ENCODE measurements at regions not wholly inside any gene's neighbourhood (a gene's known extent, or its start where the extent isn't known, plus 50 kb on each side); places are given as distances from the start of the nearest gene placed in this dataset.
A peak's percentile ranks its signal among the peaks of the same experiment; 100 is the strongest.
"Not testable (repeated sequence)": the region's sequence is repeated elsewhere in the genome, so short reads cannot be mapped to it uniquely, and the experiment has no call there.

DNA sequence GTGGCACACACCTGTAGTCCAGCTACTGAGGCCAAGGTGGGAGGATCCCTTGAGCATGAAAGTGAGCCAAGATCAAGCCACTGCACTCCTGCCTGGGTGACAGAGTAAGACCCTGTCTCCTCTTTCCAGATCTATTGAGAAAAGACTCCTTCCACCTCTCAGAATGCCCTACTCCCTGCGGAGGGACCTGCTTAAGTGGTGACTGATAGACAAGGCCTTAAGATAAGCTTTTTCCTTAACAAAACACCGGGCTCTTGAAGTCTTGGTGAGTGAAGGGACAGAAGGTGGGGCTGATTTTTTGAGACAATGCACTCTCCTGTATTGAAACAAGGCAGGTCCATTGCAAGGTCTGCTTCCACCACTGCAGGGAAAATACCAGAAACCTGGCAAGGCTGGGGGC, 338.4 kb upstream of the FRG2C start:
- DNase-seq: no peak

DNA sequence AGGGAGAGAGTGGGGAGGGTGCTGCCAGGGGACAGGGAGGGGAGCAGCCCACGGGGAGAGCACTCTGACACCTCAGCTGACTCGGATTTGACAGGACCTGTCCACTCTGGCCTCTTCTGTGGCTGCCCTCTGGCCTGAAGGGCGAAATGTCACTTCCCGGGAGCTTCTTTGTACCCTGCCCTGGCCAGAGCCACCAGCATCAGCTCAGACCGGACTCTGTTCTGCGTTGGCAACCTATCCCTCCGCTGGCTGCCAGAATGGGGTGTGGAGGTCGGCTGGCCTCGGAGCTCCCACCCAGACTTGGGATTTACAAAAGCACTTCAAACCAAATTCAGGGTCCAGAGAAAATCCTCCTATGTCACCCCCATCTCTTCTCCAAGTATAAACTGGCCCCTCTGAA, 336.7 kb upstream of the FRG2C start:
- no peak for DNase-seq

DNA sequence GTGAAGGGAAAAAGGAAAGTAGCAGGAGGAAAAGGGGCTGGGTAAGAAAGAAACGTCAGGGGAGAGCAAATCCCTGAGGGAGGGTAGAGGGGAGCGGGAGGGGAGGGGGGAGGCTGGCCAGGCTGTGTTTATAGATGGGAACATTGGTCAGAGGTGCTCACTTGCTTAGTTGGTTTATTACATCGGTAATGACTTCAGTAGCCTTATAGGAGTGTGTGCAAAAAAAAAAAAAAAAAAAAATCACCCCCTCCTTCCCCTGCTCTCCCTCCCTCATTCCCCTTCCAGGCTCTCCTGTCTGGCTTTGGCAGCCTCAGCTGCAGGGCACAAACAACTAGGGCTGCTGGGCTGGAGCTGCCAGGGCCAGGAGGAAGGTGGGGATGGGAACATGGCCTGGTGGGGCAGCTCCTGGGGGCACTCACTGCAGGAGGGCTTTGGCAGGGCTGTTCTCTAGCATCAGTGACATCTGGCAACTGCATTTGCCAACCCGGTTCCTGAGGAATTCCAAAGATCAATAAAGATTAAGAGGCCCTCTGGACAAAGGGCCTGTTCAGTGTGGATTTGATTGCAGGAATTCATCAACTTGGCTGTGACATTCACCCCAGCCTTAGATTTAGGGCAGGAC, 334.5 kb upstream of the FRG2C start:
- DNase-seq: peak in 1 of 2 experiments; percentile 6

DNA sequence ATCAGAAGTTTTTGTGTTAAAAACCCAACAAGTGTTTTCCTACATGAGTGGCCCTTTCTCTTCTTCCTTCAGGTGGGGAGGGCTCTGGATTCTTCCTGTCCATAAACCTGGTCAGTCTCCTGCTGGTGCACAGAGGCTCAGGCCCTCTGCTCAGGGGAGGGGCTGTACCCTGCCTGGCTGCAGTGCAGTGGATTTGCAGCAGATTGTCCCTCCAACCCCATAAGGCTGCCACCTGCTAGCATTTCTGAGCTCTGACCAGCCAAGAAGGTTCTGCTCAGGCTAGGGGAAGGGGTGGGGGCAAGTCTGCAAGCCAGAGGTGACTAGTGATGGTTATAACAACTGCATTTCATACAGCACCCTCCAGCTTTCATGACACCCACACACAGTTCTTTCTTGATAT, 333.7 kb upstream of the FRG2C start:
- peak in 1 of 2 experiments; percentile 2 for DNase-seq

DNA sequence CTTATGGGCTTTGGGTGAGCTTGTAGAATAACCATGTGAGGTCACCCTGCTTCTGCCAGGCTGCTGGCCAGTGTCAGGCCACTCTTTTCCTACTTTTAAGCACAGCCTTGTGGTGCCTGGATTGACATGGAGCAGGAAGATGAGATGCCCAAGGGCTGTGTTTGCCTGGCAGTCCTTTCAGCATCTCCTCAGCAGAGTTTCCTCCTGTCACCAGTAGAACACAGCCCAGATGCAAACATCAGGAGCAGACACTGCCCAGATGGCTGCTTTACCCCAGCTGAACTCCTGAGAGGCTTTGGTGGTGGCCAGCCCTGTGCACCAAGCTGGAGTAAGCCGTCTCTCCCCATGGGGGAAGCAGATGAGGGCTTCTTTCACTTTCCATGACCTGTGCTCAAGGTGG, 332.0 kb upstream of the FRG2C start:
- not testable (repeated sequence) for DNase-seq

DNA sequence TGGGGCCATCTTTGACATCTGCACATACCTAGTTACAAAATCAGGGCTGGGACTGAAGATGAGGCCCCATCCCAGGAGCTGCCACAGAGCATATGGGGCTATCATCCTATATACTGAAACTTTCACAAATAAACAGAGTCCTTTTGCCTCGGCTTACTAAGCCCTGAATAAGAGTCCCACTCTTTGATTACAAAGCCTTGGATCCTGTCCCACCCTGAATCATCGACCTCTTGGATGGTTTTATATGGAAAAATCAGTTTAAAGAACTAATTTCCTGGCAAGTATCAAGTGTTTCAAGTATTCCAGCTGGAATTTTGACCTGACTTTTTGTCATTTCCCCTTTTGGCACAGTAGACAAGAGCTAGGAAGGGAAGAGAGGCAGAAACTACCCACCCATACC, 331.3 kb upstream of the FRG2C start:
- DNase-seq: no peak

DNA sequence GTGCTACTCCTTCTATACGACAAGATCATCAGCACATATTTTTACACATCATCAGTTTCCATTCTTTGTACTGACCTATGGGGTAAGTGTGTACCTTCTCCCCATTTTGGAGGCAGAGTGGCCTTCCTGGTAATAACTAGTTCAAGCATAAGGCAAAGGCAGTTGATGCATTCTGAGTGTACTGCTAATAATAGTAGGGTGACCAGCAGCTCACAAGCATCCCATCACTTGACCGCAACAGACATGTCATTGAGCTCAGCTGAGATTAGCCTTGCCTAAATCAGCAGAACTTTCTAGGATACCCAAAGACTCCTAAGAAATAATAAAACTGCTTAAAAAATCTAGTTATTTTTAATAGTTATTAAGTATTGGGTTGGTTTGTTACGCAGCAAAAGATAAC, 329.8 kb upstream of the FRG2C start:
- DNase-seq: no peak

DNA sequence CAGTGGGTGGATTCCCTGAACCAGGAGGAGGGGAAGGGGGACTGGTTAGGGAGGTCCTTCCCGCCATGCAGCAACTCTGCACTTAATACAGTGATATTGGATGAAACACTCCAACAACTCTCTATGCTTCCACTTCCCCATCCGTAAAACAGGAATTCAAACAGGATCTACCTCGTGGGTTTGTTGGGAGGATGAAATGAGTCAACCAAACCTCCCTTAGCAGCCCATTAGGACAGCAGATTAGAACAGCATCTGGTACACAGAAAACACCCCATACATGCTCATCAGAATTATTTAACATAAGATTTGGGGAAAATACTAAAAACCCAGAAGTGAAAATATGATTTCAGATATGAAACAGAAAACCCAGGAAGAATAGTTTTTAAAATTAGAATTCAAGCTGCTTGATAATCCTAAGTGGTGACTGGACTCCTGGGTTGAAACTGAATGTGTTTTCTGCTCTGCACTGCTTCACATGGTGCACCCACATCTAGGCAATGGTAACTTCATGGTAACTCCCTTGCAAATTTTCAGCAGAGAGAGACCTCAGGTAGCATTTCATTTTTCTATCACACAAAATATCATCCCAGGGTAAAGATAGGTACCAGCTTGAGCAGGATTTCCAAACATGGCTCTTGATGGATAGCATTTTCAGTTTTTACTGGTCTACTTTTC, 326.8 kb upstream of the FRG2C start:
- DNase-seq: no peak

DNA sequence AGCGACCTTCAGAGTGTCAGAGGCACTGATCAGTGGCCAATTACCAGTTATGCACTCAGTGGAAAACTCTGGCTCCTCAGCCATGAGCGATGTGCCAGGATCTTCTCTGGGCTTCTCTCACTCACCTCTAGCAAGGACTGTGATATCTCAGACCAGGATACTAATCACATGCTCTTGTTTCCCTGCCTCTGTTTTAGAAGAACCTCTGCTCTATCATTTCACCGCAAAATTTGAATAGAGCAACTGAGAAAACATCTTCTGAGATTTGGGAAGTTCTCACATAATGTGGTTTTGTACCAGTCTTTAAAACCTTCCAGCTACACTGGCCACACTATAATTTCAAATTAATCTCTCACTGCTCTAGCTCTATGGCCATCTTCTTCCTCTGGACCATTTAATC, 325.8 kb upstream of the FRG2C start:
- DNase-seq: no peak

DNA sequence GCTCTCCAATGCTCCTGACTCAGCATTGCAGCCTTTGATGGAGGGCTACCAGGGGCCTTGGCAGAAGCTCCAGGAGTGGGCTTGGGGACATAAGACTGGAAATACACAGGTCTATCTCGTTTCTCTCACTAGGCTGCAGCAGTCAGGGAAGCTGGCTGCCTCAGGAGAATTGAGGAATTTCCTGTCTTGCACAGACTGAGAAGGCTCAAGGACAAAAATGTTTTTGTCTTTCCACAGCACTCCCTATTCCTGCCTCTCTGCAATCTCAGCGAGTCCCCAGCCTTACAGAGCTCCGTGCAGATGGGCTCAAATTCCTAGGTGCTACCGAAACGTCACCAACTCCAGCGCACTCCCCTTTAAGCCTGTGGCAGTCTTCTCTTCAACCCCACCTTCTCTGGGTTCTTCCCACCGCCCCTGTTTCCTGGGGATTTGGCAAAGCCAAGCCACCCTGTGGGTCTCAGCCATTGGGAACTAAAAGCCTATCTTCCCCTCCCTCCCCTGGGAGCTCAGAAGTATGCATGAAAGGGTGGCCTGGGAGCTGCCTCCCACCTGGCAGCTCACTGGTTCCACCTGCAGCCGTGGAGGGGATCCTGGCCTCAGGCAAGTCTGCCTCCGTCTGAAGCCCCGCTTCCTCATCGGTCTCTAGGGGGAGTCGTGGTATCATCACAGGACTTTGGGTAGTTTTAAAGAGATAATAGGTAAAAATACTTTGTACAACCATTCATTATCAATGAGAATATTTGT, 322.6 kb upstream of the FRG2C start:
- no peak for DNase-seq

DNA sequence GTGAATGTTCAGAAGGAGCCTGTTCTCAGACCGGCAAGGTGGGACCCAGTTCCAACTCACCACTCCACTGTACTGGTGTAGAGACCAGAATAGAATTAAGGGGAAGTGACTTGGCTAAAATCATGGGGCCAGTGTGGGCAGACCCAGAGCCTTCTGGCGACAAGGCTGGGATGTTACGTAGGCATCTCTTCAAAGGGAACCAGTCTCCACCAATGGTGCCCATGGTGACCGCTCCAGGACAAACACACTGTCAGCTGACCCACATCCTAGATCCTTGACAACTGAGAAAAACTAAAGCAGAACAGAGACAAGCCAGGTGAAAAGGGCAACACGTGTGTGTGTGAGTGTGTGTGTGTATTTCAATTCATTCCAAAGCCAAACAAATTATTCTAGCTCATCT, 321.7 kb upstream of the FRG2C start:
- no peak for DNase-seq

DNA sequence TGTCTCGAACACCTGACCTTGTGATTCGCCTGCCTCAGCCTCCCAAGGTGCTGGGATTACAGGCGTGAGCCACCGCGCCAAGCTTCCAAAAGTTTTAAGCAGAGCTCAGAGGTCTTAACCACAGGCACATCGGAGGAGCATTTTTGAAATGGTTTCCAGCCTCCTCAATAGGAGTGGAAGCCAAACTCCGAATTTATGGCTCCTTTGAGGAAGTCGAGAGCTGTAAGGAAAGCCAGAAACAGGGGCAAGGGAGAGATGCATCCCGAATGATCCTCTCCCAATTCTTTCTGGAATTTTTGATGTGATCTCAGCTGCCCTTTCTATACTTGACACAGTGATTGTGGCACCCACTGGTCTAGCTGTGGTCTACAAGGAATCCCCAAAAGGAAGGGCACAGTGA, 313.6 kb upstream of the FRG2C start:
- DNase-seq: not testable (repeated sequence)

DNA sequence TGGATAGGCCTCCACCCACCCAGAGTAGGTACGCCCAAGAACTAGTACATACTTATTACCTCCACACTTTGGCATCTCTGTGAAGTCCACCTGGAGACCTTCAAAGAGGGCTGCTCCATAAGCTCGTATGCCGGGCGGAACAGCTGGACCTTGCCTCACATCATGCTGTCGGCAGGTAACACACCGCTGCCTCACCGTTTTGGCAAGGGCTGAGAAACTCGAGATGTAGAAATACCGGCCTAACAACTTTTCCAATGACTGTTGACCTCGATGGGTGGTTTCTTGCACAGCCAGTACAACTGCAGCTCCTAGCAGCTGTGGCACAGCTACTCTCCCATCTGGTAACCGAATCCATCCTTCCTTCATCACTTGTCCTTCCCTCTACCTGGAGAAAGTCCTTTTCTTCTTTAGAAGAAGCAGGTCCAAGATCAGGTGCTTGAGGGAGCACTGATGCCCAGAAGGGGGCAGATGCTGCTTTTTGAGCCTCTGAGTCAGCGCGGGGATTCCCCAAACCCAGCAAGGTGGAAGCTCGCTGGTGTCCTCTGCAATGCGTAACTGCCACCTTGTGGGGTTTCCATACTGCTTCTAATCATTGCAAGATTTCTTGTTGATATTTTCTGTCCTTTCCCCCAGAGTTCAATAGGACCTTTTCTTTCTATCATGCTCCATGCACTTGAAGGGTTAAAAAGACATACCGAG, 301.9 kb upstream of the FRG2C start:
- not testable (repeated sequence) for DNase-seq

DNA sequence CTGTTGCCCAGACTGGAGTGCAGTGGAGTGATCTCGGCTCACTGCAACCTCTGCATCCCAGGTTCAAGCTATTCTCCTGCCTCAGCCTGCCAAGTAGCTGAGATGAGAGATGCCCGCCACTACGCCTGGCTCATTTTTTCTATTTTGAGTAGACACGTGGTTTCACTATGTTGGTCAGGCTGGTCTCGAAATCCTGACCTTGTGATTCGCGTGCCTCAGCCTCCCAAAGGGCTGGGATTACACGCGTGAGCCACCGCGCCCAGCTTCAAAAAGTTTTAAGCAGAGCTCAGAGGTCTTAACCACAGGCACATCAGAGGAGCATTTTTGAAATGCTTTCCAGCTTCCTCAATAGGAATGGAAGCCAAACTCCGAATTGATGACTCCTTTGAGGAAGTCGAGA, 291.2 kb upstream of the FRG2C start:
- DNase-seq: not testable (repeated sequence)

DNA sequence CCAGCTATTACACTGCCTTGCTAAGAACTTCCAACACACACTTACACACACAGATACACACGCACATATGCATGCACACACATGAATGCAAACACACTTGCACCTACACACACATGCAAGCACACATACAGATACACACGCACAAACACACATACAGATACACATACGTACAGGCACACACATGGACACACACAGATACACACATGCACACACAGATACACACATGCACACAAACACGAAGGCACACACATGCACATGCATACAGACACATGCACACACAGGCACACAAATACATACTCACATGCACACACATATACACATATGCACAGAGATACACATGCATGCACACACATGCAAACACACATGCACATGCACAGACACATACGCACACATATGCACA, 284.3 kb upstream of the FRG2C start:
- not testable (repeated sequence) for DNase-seq

DNA sequence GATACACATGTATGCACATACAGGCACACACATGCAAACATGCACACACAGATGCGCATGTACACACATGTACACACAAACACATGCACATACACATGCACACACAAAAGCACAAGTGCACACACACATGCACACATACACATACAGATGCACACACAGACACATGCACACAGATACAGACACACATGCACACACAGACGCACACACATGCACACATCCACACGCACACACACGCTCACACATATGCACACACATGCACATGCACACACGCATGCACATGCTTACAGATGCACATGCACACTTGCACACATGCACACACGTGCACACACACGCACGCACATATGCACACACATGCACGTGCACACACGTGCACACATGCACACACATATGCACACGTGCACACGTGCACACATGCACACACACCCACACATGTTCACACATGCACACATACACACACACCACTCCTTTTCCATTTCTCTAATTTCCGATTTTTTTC, 283.8 kb upstream of the FRG2C start:
- DNase-seq: no peak

DNA sequence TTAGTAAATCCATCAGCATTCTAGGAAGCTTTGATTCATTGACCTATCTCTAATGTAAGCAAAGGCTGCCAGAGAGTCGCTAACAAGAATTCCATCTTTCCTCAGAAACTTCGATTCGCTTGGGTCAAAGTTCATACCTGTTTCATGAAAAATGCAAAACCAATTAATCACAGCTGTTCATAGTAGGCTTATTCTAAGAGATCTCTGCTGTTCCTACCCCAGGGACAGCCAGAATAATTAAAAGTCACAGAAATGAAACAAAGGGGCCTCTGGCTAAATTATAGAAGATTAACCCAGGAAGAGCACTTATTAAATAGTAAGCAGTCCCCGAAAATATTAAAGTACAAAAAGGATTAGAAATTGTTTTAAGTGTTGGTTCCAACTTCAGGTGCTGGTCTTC, 280.1 kb upstream of the FRG2C start:
- DNase-seq: not testable (repeated sequence)

DNA sequence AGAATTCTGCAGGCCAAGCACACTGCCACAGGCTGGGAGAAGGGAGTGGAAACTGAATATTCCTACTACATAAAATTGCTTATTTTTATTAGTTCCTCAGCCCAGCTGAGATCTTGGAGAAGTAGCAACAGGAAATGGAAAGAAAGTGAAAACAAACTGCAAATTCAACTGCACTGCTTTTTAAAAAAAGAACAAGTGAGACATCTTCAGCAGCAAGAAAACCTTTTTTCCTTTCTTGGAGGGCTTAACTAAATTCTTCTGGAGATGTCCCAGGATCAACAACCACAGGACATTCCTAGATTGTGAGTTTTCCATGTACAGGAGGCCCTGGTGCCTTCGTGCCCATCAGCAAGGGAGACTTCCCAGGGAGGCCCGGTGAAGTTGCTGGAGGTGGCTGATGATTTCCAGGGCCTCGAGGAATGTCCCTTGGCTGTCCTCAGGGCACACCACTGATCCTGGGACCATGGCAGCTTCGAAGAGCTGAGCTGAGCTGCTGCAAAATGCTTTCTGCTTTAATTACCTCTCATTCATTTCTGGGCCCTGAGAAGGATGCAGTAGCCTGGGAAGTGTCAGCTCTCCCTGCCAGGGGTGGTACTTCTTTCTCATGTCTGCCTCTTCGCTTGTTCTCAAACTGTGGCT, 275.5 kb upstream of the FRG2C start:
- not testable (repeated sequence) for DNase-seq

DNA sequence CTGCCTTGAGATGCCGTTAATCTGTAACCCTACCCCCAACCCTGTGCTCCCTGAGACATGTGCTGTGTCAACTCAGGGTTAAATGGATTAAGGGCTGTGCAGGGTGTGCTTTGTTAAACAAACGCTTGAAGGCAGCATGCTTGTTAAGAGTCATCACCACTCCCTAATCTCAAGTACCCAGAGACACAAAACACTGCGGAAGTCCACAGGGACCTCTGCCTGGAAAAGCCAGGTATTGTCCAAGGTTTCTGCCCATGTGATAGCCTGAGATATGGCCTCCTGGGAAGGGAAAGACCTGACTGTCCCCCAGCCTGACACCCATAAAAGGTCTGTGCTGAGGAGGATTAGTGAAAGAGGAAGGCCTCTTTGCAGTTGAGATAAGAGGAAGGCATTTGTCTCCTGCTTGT, 270.8 kb upstream of the FRG2C start:
- peak; percentile 0 to 36 for DNase-seq

DNA sequence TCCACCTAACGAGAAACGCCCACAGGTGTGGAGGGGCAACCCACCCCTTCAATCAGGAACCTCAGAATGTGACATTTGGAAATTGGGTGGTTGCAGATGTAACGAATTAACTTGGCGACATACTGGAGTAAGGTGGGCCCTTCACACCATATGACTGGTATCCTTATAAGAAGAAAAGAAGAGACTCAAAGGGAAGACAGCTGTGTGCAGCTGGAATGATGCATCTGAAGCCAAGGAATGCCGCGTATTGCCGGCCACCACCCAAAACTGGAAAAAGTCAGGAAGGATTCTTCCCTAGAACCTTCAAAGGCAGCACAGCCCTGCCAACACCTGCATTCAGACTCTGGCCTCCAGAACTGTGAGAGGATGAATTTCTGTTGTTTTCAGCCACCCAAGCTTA, 270.0 kb upstream of the FRG2C start:
- not testable (repeated sequence) for DNase-seq

DNA sequence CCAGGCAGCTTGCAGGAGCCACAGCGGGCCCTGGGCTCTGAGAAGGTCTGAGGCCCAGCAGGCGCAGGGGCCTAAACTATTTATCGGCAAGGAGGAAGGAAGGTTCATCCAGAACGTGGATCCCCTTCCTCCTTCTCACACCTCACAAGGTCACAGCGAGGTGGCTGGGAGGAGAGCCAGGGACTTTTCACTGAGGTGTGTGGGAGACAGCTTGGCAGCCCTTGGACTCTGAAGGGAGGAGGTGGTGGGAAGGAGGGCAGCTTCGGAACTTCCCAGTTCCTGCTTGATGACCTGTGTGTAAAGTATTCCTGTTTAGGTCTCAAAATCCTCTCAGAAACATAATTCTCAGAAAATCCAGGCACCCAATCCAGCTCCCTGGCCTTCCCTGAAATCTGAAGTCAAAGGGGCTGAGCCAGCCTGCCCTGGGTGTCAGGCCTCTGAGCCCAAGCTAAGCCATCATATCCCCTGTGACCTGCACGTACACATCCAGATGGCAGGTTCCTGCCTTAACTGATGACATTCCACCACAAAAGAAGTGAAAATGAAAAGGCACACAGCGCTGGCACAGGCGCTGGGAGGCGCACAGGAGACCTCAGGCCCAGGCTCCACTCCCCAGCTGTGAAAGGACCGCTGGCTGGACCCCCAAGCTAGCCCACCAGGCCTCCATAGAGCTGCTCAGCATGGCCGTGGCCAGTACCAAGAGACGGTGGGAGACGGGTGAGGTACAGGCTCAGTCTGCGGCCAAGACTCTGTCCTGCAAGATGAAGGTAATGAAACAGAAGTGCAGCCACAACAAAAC, 269.4 kb upstream of the FRG2C start:
- not testable (repeated sequence) for DNase-seq

Data from NCI-H524 (cell line).